Neural progenitor cell (in vitro differentiated cells): ENCODE measurements at regions not wholly inside any gene's neighbourhood (a gene's known extent, or its start where the extent isn't known, plus 50 kb on each side); places are given as distances from the start of the nearest gene placed in this dataset.

ENCODE experiments used
- DNase-seq: peaks from one replicate; pipeline ENCODE4 v3.0.0-alpha.2; 2016; ENCODE audit warnings: low spot score
- H2AFZ ChIP-seq: fragments of 200-600 bp; sonication (generic); replicated peaks from 2 replicates; pipeline ENCODE4 v1.6.1; 2016; ENCODE audit warnings: antibody characterized with exemption
- H3F3A ChIP-seq: fragments of 200-600 bp; sonication (generic); 2 replicates; pipeline ENCODE4 v1.6.1; 2016; ENCODE audit warnings: antibody characterized with exemption, low read depth
- H3K27ac ChIP-seq: fragments of 200-600 bp; sonication (generic); 2 replicates; pipeline ENCODE4 v1.5.1; 2016; ENCODE audit warnings: mild to moderate bottlenecking
- H3K27me3 ChIP-seq: fragments of 200-600 bp; sonication (generic); 2 replicates; pipeline ENCODE4 v1.6.1; 2016; ENCODE audit warnings: mild to moderate bottlenecking, moderate library complexity
- H3K36me3 ChIP-seq: fragments of 200-600 bp; sonication (generic); 2 replicates; pipeline ENCODE4 v1.5.1; 2016
- H3K4me1 ChIP-seq: fragments of 200-600 bp; sonication (generic); 2 replicates; pipeline ENCODE4 v1.6.1; 2016; ENCODE audit warnings: mixed run types
- H3K4me2 ChIP-seq: fragments of 200-600 bp; sonication (generic); 2 replicates; pipeline ENCODE4 v1.6.1; 2016
- H3K4me3 ChIP-seq: fragments of 200-600 bp; sonication (generic); 2 replicates; pipeline ENCODE4 v1.5.1; 2016
- H3K79me2 ChIP-seq: fragments of 200-600 bp; sonication (generic); 2 replicates; pipeline ENCODE4 v1.6.1; 2016; ENCODE audit warnings: low read depth
- H3K9ac ChIP-seq: fragments of 200-600 bp; sonication (generic); 2 replicates; pipeline ENCODE4 v1.6.1; 2016
- H3K9me3 ChIP-seq: fragments of 200-600 bp; sonication (generic); 2 replicates; pipeline ENCODE4 v1.5.1; 2016; ENCODE audit warnings: low read depth
- H4K20me1 ChIP-seq: fragments of 200-600 bp; sonication (generic); 2 replicates; pipeline ENCODE4 v1.6.1; 2016; ENCODE audit warnings: low read depth
- H3K27ac Mint-ChIP-seq: 3 replicates; pipeline ENCODE4 v1.8.0; 2021; ENCODE audit warnings: mixed read lengths
- H3K27me3 Mint-ChIP-seq: 2 replicates; pipeline ENCODE4 v1.8.0; 2022; ENCODE audit warnings: low read depth, mild to moderate bottlenecking, inconsistent platforms, moderate library complexity, mixed read lengths; ENCODE audit not compliant: insufficient read depth
- H3K36me3 Mint-ChIP-seq: 3 replicates; pipeline ENCODE4 v1.8.0; 2021; ENCODE audit warnings: mixed read lengths
- H3K4me1 Mint-ChIP-seq: 3 replicates; pipeline ENCODE4 v1.8.0; 2021; ENCODE audit warnings: mixed read lengths
- H3K4me3 Mint-ChIP-seq: 3 replicates; pipeline ENCODE4 v1.8.0; 2021; ENCODE audit warnings: mild to moderate bottlenecking, moderate library complexity, mixed read lengths
- H3K9me3 Mint-ChIP-seq: 3 replicates; pipeline ENCODE4 v1.8.0; 2020; ENCODE audit warnings: mixed read lengths
- EZH2 ChIP-seq: fragments of 200-600 bp; sonication (generic); IDR thresholded peaks from 2 replicates; pipeline ENCODE4 v1.6.1; 2017; ENCODE audit warnings: antibody characterized with exemption, mild to moderate bottlenecking, moderate library complexity
- EZH2phosphoT487 ChIP-seq: fragments of 200-600 bp; sonication (generic); IDR thresholded peaks from 2 replicates; pipeline ENCODE4 v1.6.1; 2017; ENCODE audit warnings: antibody characterized with exemption
- TF ChIP-seq, protein P1 (sequence below): fragments of 200-600 bp; sonication (generic); IDR thresholded peaks from 2 replicates; pipeline ENCODE4 v1.5.1; 2017; ENCODE audit warnings: antibody characterized with exemption, mild to moderate bottlenecking

DNA sequence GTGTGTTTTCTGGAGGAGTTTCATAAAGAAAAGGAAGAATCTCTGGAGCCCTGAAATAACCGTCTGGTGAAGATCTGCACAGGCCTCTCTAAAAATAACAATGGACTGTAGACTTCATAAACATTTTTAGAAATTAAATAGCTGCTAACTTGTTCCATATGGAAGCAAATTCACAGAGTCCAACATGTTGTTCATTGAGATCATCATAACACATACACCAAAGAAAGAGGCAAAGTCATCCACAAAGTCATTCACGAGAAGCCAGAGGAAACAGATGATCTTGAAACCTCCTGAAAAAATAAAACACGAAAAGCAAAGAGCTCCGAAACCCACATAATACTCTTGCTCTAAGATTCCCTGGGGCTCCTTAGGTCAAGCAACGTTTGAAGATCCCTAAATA is 347.8 kb downstream of the EFNA5 start:
- TF ChIP-seq, protein P1, sequence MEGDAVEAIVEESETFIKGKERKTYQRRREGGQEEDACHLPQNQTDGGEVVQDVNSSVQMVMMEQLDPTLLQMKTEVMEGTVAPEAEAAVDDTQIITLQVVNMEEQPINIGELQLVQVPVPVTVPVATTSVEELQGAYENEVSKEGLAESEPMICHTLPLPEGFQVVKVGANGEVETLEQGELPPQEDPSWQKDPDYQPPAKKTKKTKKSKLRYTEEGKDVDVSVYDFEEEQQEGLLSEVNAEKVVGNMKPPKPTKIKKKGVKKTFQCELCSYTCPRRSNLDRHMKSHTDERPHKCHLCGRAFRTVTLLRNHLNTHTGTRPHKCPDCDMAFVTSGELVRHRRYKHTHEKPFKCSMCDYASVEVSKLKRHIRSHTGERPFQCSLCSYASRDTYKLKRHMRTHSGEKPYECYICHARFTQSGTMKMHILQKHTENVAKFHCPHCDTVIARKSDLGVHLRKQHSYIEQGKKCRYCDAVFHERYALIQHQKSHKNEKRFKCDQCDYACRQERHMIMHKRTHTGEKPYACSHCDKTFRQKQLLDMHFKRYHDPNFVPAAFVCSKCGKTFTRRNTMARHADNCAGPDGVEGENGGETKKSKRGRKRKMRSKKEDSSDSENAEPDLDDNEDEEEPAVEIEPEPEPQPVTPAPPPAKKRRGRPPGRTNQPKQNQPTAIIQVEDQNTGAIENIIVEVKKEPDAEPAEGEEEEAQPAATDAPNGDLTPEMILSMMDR, result no peak
- Mint-ChIP-seq H3K4me3 (no peak overlapping the region), H3K9me3 (no peaks in the 10 kb centered on the region), H3K4me1 (peaks cover 38% of the 10 kb centered on the region), H3K27ac (no peak overlapping the region), H3K27me3 (peaks cover 2% of the 10 kb centered on the region), H3K36me3 (no peaks in the 10 kb centered on the region)
- DNase-seq, result no peak
- H3K27ac ChIP-seq, result no peak overlapping the region
- H3K9me3 ChIP-seq, result no peaks in the 10 kb centered on the region
- no peaks in the 10 kb centered on the region for H3K4me1 ChIP-seq
- H2AFZ ChIP-seq, result no peak overlapping the region
- no peaks in the 10 kb centered on the region for H4K20me1 ChIP-seq
- H3K4me3 ChIP-seq, result no peak overlapping the region
- H3K27me3 ChIP-seq, result no peaks in the 10 kb centered on the region
- H3F3A ChIP-seq, result no peaks in the 10 kb centered on the region
- no peaks in the 10 kb centered on the region for H3K79me2 ChIP-seq
- H3K4me2 ChIP-seq, result no peak overlapping the region
- no peaks in the 10 kb centered on the region for H3K36me3 ChIP-seq
- H3K9ac ChIP-seq, result no peak overlapping the region

DNA sequence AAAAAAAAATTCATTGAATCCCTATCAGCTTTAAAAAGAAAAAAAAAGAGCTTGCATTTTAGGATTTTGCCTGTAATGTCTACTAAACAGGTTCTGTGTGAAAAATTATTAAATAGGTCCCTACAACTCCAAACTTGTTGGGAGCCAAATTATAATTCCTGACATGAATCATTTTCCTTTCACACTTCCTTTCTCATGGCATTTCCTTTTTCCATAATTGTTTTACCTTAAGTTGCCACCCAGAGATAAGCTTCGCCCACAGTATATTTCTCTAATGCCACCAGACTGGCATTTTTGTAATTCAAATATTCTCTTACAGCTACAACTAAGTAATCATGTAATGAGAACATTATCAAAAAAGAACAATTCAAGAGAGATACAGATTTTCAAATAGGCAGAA is 348.8 kb downstream of the EFNA5 start:
- no peaks in the 10 kb centered on the region for H4K20me1 ChIP-seq
- no peaks in the 10 kb centered on the region for H3K79me2 ChIP-seq
- H3K4me1 ChIP-seq, result no peaks in the 10 kb centered on the region
- no peak overlapping the region for H3K4me3 ChIP-seq
- Mint-ChIP-seq H3K4me3 (no peak overlapping the region), H3K36me3 (no peaks in the 10 kb centered on the region), H3K4me1 (peaks cover 38% of the 10 kb centered on the region), H3K27ac (no peak overlapping the region), H3K27me3 (peaks cover 2% of the 10 kb centered on the region), H3K9me3 (no peaks in the 10 kb centered on the region)
- H3K36me3 ChIP-seq, result no peaks in the 10 kb centered on the region
- no peaks in the 10 kb centered on the region for H3K9me3 ChIP-seq
- H2AFZ ChIP-seq, result no peak overlapping the region
- no peak overlapping the region for H3K27ac ChIP-seq
- no peak for DNase-seq
- no peak overlapping the region for H3K9ac ChIP-seq
- H3F3A ChIP-seq, result no peaks in the 10 kb centered on the region
- H3K27me3 ChIP-seq, result no peaks in the 10 kb centered on the region
- H3K4me2 ChIP-seq, result no peak overlapping the region
- TF ChIP-seq EZH2phosphoT487, result no peak
- TF ChIP-seq, protein P1, result no peak
- TF ChIP-seq EZH2, result no peak

DNA sequence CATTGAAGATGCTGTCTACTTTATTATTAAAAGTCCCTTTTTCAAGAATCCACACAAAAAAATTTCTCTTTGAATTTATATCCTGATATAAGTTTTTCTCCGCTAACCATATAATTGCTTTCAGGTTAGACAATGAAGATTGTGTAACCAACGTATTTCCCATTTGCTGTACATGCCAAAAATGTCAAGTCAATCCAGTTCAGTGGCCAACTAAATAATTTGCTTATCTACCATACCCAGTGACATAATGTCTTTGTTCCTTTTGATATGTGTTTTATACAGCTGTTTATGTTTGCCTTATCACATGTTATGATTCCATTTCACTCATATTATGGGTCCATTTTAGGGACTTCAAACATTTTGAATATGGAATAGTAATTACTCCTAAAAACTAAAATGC is 349.9 kb downstream of the EFNA5 start:
- Histone ChIP-seq H3F3A (no peaks in the 10 kb centered on the region), H3K9ac (no peak overlapping the region), H3K9me3 (no peaks in the 10 kb centered on the region), H3K4me1 (no peaks in the 10 kb centered on the region), H3K4me2 (no peak overlapping the region), H3K36me3 (no peaks in the 10 kb centered on the region), H3K79me2 (no peaks in the 10 kb centered on the region), H3K27ac (no peak overlapping the region), H4K20me1 (no peaks in the 10 kb centered on the region), H3K27me3 (no peaks in the 10 kb centered on the region), H2AFZ (no peak overlapping the region), H3K4me3 (no peak overlapping the region)
- peaks cover 37% of the 10 kb centered on the region for H3K4me1 Mint-ChIP-seq
- H3K9me3 Mint-ChIP-seq, result no peaks in the 10 kb centered on the region
- DNase-seq, result no peak
- no peak overlapping the region for H3K27ac Mint-ChIP-seq
- no peak overlapping the region for H3K4me3 Mint-ChIP-seq
- TF ChIP-seq, protein P1, result no peak
- TF ChIP-seq EZH2phosphoT487 (no peak), EZH2 (no peak)
- no peaks in the 10 kb centered on the region for H3K36me3 Mint-ChIP-seq
- H3K27me3 Mint-ChIP-seq, result peaks cover 2% of the 10 kb centered on the region

DNA sequence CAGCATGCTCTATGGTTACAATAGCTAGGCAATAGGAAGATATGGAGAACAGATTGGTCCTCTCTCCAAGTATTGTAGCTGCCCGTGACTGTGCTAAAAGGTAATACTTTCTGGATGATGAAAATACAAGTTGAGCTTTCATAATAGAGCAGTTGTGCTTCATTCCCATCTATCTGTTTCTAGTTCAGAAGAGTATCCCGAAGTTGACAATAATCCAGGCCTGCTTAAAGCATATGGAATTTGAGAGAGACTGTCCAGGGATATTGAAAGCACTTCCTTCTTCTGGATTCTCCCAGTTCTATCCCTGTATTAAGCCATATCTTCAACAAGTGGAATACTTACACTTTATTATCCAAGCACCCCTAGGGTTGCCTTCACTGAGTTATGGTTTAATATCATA is 350.4 kb downstream of the EFNA5 start:
- Histone ChIP-seq H3K4me2 (no peak overlapping the region), H3K9ac (no peak overlapping the region), H3K4me1 (no peaks in the 10 kb centered on the region), H2AFZ (no peak overlapping the region), H3K36me3 (no peaks in the 10 kb centered on the region), H3K27ac (no peak overlapping the region), H3F3A (no peaks in the 10 kb centered on the region), H4K20me1 (no peaks in the 10 kb centered on the region), H3K9me3 (no peaks in the 10 kb centered on the region), H3K4me3 (no peak overlapping the region), H3K27me3 (no peaks in the 10 kb centered on the region), H3K79me2 (no peaks in the 10 kb centered on the region)
- Mint-ChIP-seq H3K4me3 (no peak overlapping the region), H3K9me3 (no peaks in the 10 kb centered on the region), H3K27ac (no peak overlapping the region), H3K27me3 (peaks cover 2% of the 10 kb centered on the region), H3K4me1 (peaks cover 32% of the 10 kb centered on the region), H3K36me3 (no peaks in the 10 kb centered on the region)
- DNase-seq, result no peak
- TF ChIP-seq, protein P1, result no peak
- TF ChIP-seq EZH2 (no peak), EZH2phosphoT487 (no peak)
